ENCODE measurements at regions not wholly inside any gene's neighbourhood (a gene's known extent, or its start where the extent isn't known, plus 50 kb on each side); places are given as distances from the start of the nearest gene placed in this dataset.

- intact Hi-C loops (cut with micrococcal nuclease) = loop anchor here (10.0 kb wide), 1 partner anchor 344 kb away; no protein-coding TSS in a partner anchor
- Histone ChIP-seq H3K23ac (ENCODE audit: low read depth, low read length) (no peak overlapping the region), H4K20me1 (ENCODE audit: insufficient read depth, low read length) (no peaks in the 10 kb centered on the region), H3K18ac (ENCODE audit: low read depth, low read length) (no peak overlapping the region), H2BK5ac (ENCODE audit: low read depth, low read length, poor library complexity, severe bottlenecking) (no peak overlapping the region), H3K4me3 (ENCODE audit: insufficient read depth, low read depth, low read length) (no peak overlapping the region), H3K27ac (ENCODE audit: insufficient read depth, low read length) (no peak overlapping the region), H3K56ac (ENCODE audit: extremely low read depth, insufficient read depth, low read length) (no peak overlapping the region), H3K4me2 (ENCODE audit: low read depth, low read length) (no peak overlapping the region), H2AFZ (replicated peaks; ENCODE audit: low read length, poor library complexity) (no peak overlapping the region), H3K9me3 (ENCODE audit: control insufficient read depth, insufficient read depth, low read length) (no peaks in the 10 kb centered on the region), H2AK9ac (replicated peaks; ENCODE audit: low read depth, low read length, poor library complexity) (no peak overlapping the region), H3K4me1 (ENCODE audit: control insufficient read depth, insufficient read depth, low read length) (peaks cover 1% of the 10 kb centered on the region; the same call in 1 of the 2 replicates), H3K36me3 (ENCODE audit: control insufficient read depth, insufficient read depth, low read length) (no peaks in the 10 kb centered on the region), H4K5ac (ENCODE audit: low read depth, low read length) (no peak overlapping the region), H3K79me1 (ENCODE audit: low read depth in 1 of 2, low read length in 2 of 2) (no peaks in the 10 kb centered on the region), H2BK20ac (ENCODE audit: low read depth, low read length) (no peak overlapping the region), H3K9me1 (ENCODE audit: insufficient read depth, low read length) (no peaks in the 10 kb centered on the region), H3K27me3 (ENCODE audit: control insufficient read depth, insufficient read depth, low read length) (no peaks in the 10 kb centered on the region), H3K4ac (ENCODE audit: low read depth, low read length) (no peak overlapping the region), H4K8ac (ENCODE audit: low read depth in 2 of 2, low read length in 2 of 2) (no peak overlapping the region), H3K9ac (ENCODE audit: low read depth, low read length) (no peak overlapping the region), H2AK5ac (ENCODE audit: low read depth, low read length) (no peak overlapping the region), H2BK15ac (ENCODE audit: low read depth, low read length) (no peak overlapping the region), H2BK120ac (ENCODE audit: low read depth, low read length) (no peak overlapping the region), H3K14ac (replicated peaks; ENCODE audit: low read depth, low read length) (no peak overlapping the region), H4K91ac (ENCODE audit: insufficient read depth, low read depth, low read length) (no peak overlapping the region)
- no peak for ATAC-seq (ENCODE audit: low read depth)
- dilution Hi-C loops (cut with HindIII; ENCODE audit: low sequenced_read_pairs, unreplicated experiment) = no loop called here
- no peak for TF ChIP-seq RFX5 (IDR thresholded peaks at IDR 0.05; ENCODE audit: low read depth, low read length)
- TF ChIP-seq BHLHE40 (IDR thresholded peaks at IDR 0.05; ENCODE audit: low read depth, low read length) = no peak
- no peak for TF ChIP-seq RCOR1 (IDR thresholded peaks at IDR 0.05; ENCODE audit: insufficient replicate concordance, low read length)
- TF ChIP-seq MAFK (IDR thresholded peaks at IDR 0.05; ENCODE audit: low read depth, low read length) = no peak
- no peak for TF ChIP-seq CHD1 (IDR thresholded peaks at IDR 0.05; ENCODE audit: low read depth, low read length)
- TF ChIP-seq NFE2L2 (IDR thresholded peaks at IDR 0.05; ENCODE audit: low read depth, low read length) = no peak
- TF ChIP-seq, protein P1, sequence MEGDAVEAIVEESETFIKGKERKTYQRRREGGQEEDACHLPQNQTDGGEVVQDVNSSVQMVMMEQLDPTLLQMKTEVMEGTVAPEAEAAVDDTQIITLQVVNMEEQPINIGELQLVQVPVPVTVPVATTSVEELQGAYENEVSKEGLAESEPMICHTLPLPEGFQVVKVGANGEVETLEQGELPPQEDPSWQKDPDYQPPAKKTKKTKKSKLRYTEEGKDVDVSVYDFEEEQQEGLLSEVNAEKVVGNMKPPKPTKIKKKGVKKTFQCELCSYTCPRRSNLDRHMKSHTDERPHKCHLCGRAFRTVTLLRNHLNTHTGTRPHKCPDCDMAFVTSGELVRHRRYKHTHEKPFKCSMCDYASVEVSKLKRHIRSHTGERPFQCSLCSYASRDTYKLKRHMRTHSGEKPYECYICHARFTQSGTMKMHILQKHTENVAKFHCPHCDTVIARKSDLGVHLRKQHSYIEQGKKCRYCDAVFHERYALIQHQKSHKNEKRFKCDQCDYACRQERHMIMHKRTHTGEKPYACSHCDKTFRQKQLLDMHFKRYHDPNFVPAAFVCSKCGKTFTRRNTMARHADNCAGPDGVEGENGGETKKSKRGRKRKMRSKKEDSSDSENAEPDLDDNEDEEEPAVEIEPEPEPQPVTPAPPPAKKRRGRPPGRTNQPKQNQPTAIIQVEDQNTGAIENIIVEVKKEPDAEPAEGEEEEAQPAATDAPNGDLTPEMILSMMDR (conservative IDR thresholded peaks at IDR 0.05; ENCODE audit: low read depth, low read length) = no peak
- no peak for TF ChIP-seq SMC3 (IDR thresholded peaks at IDR 0.05; ENCODE audit: low read depth, low read length)
- no peak for TF ChIP-seq CEBPB (IDR thresholded peaks at IDR 0.05; ENCODE audit: low read depth, low read length)
- TF ChIP-seq MAZ (IDR thresholded peaks at IDR 0.05; ENCODE audit: borderline replicate concordance, low read depth, low read length) = no peak
- no peak for TF ChIP-seq POLR2A (IDR thresholded peaks at IDR 0.05; ENCODE audit: low read depth, low read length)
- DNase-seq = no peak
- BruUV-seq (replicated peaks) = no TSS peak
- ChIA-PET POLR2A (ENCODE audit: unreplicated experiment) (no interaction called here), CTCF (no interaction called here)
- in situ Hi-C loops (cut with MboI; ENCODE audit: low sequenced_read_pairs) = no loop called here
- 80% methylated on average over 1 of the region's 4 CpGs; no CpG with 5 or more reads in 1 of the 2 experiments for WGBS, 2 experiments (ENCODE audit: extremely low coverage in 2 of 2, insufficient read length in 1 of 2)
Measured at GRCh38 chr3:115340586-115340985, 193.5 kb upstream of the ZBTB20 start.
